ENCODE measurements at regions not wholly inside any gene's neighbourhood (a gene's known extent, or its start where the extent isn't known, plus 50 kb on each side); places are given as distances from the start of the nearest gene placed in this dataset.

GRCh38 chr1:208587110-208587509, 342.9 kb upstream of the PLXNA2 start:
- DNase-seq: no peak

- DNase-seq: no peak
Measured at GRCh38 chr1:208593306-208594006, 349.3 kb upstream of the PLXNA2 start.

GRCh38 chr1:208595236-208595635, 351.1 kb upstream of the PLXNA2 start:
- DNase-seq: no peak

GRCh38 chr1:208595745-208596144, 351.6 kb upstream of the PLXNA2 start:
- DNase-seq: no peak

GRCh38 chr1:208597571-208597970, 353.4 kb upstream of the PLXNA2 start:
- DNase-seq: no peak

- DNase-seq: no peak
Measured at GRCh38 chr1:208598021-208598420, 353.8 kb upstream of the PLXNA2 start.

GRCh38 chr1:208599063-208599462, 354.9 kb upstream of the PLXNA2 start:
- DNase-seq: no peak

GRCh38 chr1:208600456-208601190, 356.4 kb upstream of the PLXNA2 start:
- no peak for DNase-seq

GRCh38 chr1:208601561-208601960, 357.4 kb upstream of the PLXNA2 start:
- peak; percentile 15 for DNase-seq

- DNase-seq: no peak
Measured at GRCh38 chr1:208603721-208604120, 359.5 kb upstream of the PLXNA2 start.

- DNase-seq: no peak
Measured at GRCh38 chr1:208604295-208604694, 360.1 kb upstream of the PLXNA2 start.

- no peak for DNase-seq
Measured at GRCh38 chr1:208606959-208607358, 362.8 kb upstream of the PLXNA2 start.

- no peak for DNase-seq
Measured at GRCh38 chr1:208607616-208608015, 363.4 kb upstream of the PLXNA2 start.

GRCh38 chr1:208614610-208615009, 370.4 kb upstream of the PLXNA2 start:
- DNase-seq: no peak

GRCh38 chr1:208615371-208615770, 371.2 kb upstream of the PLXNA2 start:
- no peak for DNase-seq

GRCh38 chr1:208616776-208617175, 372.6 kb upstream of the PLXNA2 start:
- no peak for DNase-seq

GRCh38 chr1:208628022-208628914, 384.1 kb upstream of the PLXNA2 start:
- DNase-seq: no peak

GRCh38 chr1:208631092-208631491, 386.9 kb upstream of the PLXNA2 start:
- no peak for DNase-seq

GRCh38 chr1:208631506-208631905, 387.3 kb upstream of the PLXNA2 start:
- DNase-seq: no peak

- DNase-seq: no peak
Measured at GRCh38 chr1:208634346-208635140, 390.4 kb upstream of the PLXNA2 start.

GRCh38 chr1:208637181-208637580, 393.0 kb upstream of the PLXNA2 start:
- DNase-seq: no peak

GRCh38 chr1:208639382-208639781, 395.2 kb upstream of the PLXNA2 start:
- no peak for DNase-seq
